GM12878 (cell line): ENCODE measurements at regions not wholly inside any gene's neighbourhood (a gene's known extent, or its start where the extent isn't known, plus 50 kb on each side); places are given as distances from the start of the nearest gene placed in this dataset.

Source experiments
- SRF ChIP-seq, 2 experiments: IDR thresholded peaks; 2 replicates each; pipeline ENCODE4 v1.6.1; 2011; ENCODE audit warnings: low read depth in 2 of 2, low read length in 2 of 2, mild to moderate bottlenecking in 1 of 2, moderate library complexity in 1 of 2
- TARDBP ChIP-seq: IDR thresholded peaks from 2 replicates; pipeline ENCODE4 v1.6.1; 2016; ENCODE audit warnings: borderline replicate concordance
- USF2 ChIP-seq: IDR thresholded peaks from 2 replicates; pipeline ENCODE4 v1.6.1; 2011; ENCODE audit warnings: low read depth, low read length, improper control_type of control experiment, borderline replicate concordance

- no peak for TF ChIP-seq USF2
- TF ChIP-seq SRF (IDR thresholded peaks at IDR 0.05; ENCODE audit: low read depth in 2 of 2, low read length in 2 of 2): no peak
- no peak for TF ChIP-seq TARDBP
Observed at GRCh38 chr6:166774770-166775169, 147.7 kb upstream of the RPS6KA2 start.
